H4 (cell line): ENCODE measurements at regions not wholly inside any gene's neighbourhood (a gene's known extent, or its start where the extent isn't known, plus 50 kb on each side); places are given as distances from the start of the nearest gene placed in this dataset.

Experiments used
- DNase-seq: peaks from one replicate; pipeline ENCODE4 v3.0.0-alpha.2; 2015; ENCODE audit warnings: low spot score

- DNase-seq = no peak
Observed at GRCh38 chr2:30310371-30310770, 79.0 kb downstream of the LBH start.

- no peak for DNase-seq
Observed at GRCh38 chr2:30310955-30311354, 79.6 kb downstream of the LBH start.

GRCh38 chr2:30311711-30312110, 80.4 kb downstream of the LBH start:
- DNase-seq = no peak

- no peak for DNase-seq
Observed at GRCh38 chr2:30312916-30313315, 81.6 kb downstream of the LBH start.

- no peak for DNase-seq
Observed at GRCh38 chr2:30314981-30315380, 83.6 kb downstream of the LBH start.

- DNase-seq = no peak
Observed at GRCh38 chr2:30315391-30316063, 84.2 kb downstream of the LBH start.

GRCh38 chr2:30316408-30316807, 85.1 kb downstream of the LBH start:
- no peak for DNase-seq

- no peak for DNase-seq
Observed at GRCh38 chr2:30318987-30319782, 87.9 kb downstream of the LBH start.

- DNase-seq = no peak
Observed at GRCh38 chr2:30321466-30321865, 90.1 kb downstream of the LBH start.

- no peak for DNase-seq
Observed at GRCh38 chr2:30323499-30323898, 92.2 kb downstream of the LBH start.

GRCh38 chr2:30324245-30324908, 93.0 kb downstream of the LBH start:
- no peak for DNase-seq

- DNase-seq = no peak
Observed at GRCh38 chr2:30325600-30326328, 94.4 kb downstream of the LBH start.

- no peak for DNase-seq
Observed at GRCh38 chr2:30326497-30326896, 95.2 kb downstream of the LBH start.

- no peak for DNase-seq
Observed at GRCh38 chr2:30331038-30331437, 99.7 kb downstream of the LBH start.

- DNase-seq = no peak
Observed at GRCh38 chr2:30331869-30332268, 100.5 kb downstream of the LBH start.

GRCh38 chr2:30332791-30333453, 101.6 kb downstream of the LBH start:
- DNase-seq = no peak

GRCh38 chr2:30334762-30335363, 103.5 kb downstream of the LBH start:
- DNase-seq = no peak

- DNase-seq = no peak
Observed at GRCh38 chr2:30336084-30336483, 104.8 kb downstream of the LBH start.

GRCh38 chr2:30336978-30337841, 105.9 kb downstream of the LBH start:
- DNase-seq = no peak

- no peak for DNase-seq
Observed at GRCh38 chr2:30338475-30338874, 107.1 kb downstream of the LBH start.
